Astrocyte of the cerebellum (primary cell): ENCODE measurements at regions not wholly inside any gene's neighbourhood (a gene's known extent, or its start where the extent isn't known, plus 50 kb on each side); places are given as distances from the start of the nearest gene placed in this dataset.

Source experiments
- DNase-seq: peaks from one replicate; pipeline ENCODE4 v3.0.0-alpha.2; 2011; ENCODE audit warnings: low read depth
- H3K4me3 ChIP-seq: 2 replicates; pipeline ENCODE4 v1.5.1; 2011; ENCODE audit warnings: mild to moderate bottlenecking, low read depth, low read length, moderate library complexity
- in situ Hi-C: cut with HindIII; loops from 2 replicates; pipeline ENCODE4 v1.10.0; 2017; ENCODE audit warnings: low sequenced_read_pairs
- TF ChIP-seq, protein P1 (sequence below): IDR thresholded peaks from 2 replicates; pipeline ENCODE4 v1.5.1; 2012; ENCODE audit warnings: low read length, low read depth, moderate library complexity, mild to moderate bottlenecking; ENCODE audit errors: missing control alignments

DNA sequence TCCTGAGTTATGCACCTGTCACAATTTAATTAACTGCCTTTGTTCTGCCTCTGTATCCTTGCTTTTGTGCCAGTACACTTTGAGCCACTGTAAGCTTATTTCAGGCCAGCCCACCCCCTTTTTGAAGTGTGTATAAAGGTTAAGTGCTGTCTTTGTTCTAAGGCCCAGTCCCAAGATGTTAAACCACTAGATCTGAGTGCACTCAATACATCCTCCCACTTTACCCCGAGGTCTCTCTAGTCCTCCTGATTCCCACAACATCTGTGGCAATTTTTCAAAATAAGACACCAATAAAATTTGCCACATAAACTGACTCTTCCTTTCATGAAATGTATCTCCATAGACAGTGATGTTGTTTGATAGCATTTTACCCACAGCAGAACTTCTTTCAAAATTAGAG is 124.1 kb upstream of the SPIN4 start:
- no peak overlapping the region for H3K4me3 ChIP-seq
- in situ Hi-C loops: no loop called here
- TF ChIP-seq, protein P1, sequence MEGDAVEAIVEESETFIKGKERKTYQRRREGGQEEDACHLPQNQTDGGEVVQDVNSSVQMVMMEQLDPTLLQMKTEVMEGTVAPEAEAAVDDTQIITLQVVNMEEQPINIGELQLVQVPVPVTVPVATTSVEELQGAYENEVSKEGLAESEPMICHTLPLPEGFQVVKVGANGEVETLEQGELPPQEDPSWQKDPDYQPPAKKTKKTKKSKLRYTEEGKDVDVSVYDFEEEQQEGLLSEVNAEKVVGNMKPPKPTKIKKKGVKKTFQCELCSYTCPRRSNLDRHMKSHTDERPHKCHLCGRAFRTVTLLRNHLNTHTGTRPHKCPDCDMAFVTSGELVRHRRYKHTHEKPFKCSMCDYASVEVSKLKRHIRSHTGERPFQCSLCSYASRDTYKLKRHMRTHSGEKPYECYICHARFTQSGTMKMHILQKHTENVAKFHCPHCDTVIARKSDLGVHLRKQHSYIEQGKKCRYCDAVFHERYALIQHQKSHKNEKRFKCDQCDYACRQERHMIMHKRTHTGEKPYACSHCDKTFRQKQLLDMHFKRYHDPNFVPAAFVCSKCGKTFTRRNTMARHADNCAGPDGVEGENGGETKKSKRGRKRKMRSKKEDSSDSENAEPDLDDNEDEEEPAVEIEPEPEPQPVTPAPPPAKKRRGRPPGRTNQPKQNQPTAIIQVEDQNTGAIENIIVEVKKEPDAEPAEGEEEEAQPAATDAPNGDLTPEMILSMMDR: no peak
- no peak for DNase-seq

DNA sequence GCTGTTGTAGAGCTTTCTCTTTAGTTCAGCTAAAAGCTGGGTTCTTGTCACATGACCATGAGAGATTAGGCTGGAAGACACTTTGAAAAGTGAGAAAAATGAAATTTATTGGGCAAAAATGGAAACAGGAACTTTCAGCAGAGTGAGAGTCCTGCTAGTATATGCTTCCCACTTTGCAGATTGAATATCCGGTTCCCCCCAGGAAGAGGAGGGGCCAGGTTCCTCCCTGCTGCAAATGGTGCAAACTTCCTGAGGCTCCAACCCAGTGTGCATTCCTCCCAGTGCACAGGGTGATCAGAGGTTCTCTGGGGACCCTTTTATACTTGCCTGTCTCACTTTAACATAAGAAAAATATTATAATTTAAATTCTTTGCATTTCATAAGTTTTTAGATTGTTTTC is 119.9 kb upstream of the SPIN4 start:
- no peak overlapping the region for H3K4me3 ChIP-seq
- in situ Hi-C loops: no loop called here
- TF ChIP-seq, protein P1: no peak
- no peak for DNase-seq

DNA sequence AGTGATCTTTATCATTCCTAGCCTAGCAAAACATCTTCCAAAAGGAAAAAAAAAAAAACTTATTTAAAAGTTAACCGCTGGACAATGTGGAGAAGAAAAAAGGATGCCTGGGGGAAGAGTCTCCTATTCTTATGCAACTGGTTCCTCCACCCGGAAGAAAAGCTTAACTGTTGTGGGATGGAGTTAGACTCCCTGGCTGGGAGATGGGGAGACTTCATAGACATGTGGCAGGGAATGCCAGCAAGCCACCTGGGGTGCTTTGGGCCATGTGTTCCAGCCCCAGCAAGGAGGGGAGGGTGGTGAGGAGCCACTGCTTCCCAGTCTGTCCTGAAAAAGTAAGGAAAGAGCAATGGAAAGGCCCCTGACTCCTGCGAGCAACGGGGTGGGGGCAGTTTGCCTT is 119.4 kb upstream of the SPIN4 start:
- TF ChIP-seq, protein P1: no peak
- in situ Hi-C loops: no loop called here
- no peak overlapping the region for H3K4me3 ChIP-seq

DNA sequence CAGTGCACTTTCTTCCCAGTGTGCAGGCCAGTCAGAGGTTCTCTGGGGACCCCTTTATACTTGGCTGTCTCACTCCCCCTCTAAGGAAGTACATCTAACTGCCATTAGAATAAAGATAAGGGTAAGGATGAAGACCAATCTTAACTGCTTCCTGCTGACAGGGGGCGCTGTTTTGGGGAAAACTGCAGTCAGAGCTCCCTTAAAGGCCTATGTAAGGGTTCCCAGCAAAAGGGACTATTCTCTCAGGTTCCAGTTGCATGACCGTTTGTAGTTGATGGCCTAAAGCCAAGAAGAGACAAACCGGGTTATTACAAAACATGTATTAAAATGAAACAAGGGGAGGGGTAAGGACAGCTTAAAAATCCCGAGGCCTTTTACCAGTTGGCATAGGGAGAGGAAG is 115.6 kb upstream of the SPIN4 start:
- no peak overlapping the region for H3K4me3 ChIP-seq
- in situ Hi-C loops: no loop called here
- TF ChIP-seq, protein P1: no peak
- DNase-seq: no peak

More for the DNA sequence above, 119.4 kb upstream of the SPIN4 start:
- no peak for DNase-seq

DNA sequence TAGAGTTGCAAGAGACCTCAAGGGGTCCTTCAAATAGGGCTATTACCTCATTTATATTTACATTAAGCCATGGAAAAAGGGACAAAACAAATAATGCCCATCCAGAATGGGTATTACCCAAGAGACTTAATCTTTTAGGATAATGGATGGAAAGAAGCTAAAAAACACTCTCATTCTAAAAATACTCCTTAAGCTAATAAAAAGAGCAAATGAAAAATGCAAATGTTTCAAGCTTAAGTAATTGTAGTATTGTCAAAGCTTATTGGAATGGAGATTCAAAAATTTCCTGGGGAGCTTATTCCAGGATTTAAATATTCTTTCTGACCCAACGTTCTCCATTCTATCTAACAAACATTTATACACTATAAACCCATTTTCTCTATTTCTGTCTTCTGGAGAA is 107.8 kb upstream of the SPIN4 start:
- no peak for DNase-seq
- TF ChIP-seq, protein P1: no peak
- H3K4me3 ChIP-seq: no peak overlapping the region
- in situ Hi-C loops: no loop called here

DNA sequence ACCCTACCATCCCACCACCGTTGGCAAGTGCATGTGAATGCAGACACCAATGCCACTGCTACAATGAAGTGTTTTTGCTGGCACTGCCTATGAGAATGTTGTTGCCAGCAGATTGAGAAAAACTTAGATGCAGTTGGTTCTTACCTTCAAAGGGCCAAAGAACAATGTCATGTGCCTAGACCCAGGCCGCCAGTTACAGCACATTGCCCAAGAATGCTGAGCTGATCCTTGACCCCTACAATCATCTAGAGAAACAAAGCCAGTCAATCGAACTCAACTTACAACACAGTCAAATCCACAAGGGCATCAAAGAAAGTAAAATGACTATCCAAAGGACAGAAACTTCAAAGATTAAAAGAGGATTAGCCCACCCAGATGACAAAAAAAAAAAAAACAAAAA is 102.4 kb upstream of the SPIN4 start:
- DNase-seq: no peak
- in situ Hi-C loops: no loop called here
- TF ChIP-seq, protein P1: no peak
- H3K4me3 ChIP-seq: no peak overlapping the region

DNA sequence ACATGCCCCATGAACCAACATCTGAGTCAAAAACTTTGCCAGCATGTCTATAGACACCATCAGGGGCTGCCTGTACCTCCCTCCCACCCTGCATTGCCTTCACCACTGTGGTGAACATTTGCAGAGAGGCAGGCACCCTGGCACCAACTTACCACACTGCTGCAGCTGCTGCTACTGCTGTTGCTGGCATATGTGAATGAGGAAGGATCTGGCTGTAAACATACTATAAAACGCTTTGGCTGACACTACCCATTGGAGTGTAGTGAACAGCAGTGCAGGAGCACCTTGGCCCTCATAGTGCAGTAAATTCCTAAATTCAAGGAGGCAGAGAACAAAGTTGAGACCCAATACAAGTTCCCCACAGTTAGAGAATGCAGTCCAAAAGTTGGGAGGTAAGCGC is 90.6 kb upstream of the SPIN4 start:
- TF ChIP-seq, protein P1: no peak
- DNase-seq: no peak
- no peak overlapping the region for H3K4me3 ChIP-seq
- in situ Hi-C loops: no loop called here
